Liver (tissue), 3 donors: ENCODE measurements at regions not wholly inside any gene's neighbourhood (a gene's known extent, or its start where the extent isn't known, plus 50 kb on each side); places are given as distances from the start of the nearest gene placed in this dataset.

Source experiments
- NR2F2 ChIP-seq: IDR thresholded peaks from 2 replicates; pipeline ENCODE4 v1.6.1; 2016; ENCODE audit warnings: antibody characterized with exemption
- RAD21 ChIP-seq, 2 donors: IDR thresholded peaks; 2 replicates each; pipeline ENCODE4 v1.6.1; 2016; ENCODE audit warnings: antibody characterized with exemption in 2 of 2, mild to moderate bottlenecking in 2 of 2
- SP1 ChIP-seq: IDR thresholded peaks from 2 replicates; pipeline ENCODE4 v1.6.1; 2018; ENCODE audit warnings: antibody characterized with exemption, mild to moderate bottlenecking
- TF ChIP-seq, protein P1 (sequence below): fragments of 150-350 bp; IDR thresholded peaks from 2 replicates; pipeline ENCODE4 v1.5.1; 2017; ENCODE audit warnings: improper control_type of control experiment, low read depth, low read length; ENCODE audit not compliant: missing input control
- TF ChIP-seq, protein P2 (sequence below): IDR thresholded peaks from 2 replicates; pipeline ENCODE4 v1.6.1; 2016; ENCODE audit warnings: antibody characterized with exemption, mild to moderate bottlenecking
- TF ChIP-seq, protein P3 (sequence below): IDR thresholded peaks from 2 replicates; pipeline ENCODE4 v1.6.1; 2016; ENCODE audit warnings: antibody characterized with exemption
- TF ChIP-seq, protein P4 (sequence below): IDR thresholded peaks from 2 replicates; pipeline ENCODE4 v1.6.1; 2016; ENCODE audit warnings: antibody characterized with exemption
- donor health status: healthy.
- donor health status: healthy.

DNA sequence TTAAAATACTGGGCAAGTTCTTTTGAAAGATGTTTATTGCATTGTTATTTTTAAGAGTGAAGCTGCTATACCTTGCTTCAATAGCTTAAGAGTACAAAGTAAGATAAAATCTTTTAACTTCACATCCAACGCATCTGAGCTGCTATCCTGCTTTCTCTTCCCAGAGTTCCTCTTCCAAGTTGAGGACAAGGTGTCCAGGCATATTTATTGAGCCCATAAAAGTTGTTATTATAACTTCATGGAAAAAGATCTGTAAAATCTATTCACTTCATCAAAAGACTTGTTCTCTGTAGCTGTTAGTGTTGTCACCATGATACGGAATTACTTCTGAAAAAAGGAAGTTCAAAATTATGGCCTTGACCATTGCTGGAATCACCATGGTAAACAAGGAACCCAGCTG, 306.2 kb upstream of the ELAVL2 start:
- TF ChIP-seq, protein P1, sequence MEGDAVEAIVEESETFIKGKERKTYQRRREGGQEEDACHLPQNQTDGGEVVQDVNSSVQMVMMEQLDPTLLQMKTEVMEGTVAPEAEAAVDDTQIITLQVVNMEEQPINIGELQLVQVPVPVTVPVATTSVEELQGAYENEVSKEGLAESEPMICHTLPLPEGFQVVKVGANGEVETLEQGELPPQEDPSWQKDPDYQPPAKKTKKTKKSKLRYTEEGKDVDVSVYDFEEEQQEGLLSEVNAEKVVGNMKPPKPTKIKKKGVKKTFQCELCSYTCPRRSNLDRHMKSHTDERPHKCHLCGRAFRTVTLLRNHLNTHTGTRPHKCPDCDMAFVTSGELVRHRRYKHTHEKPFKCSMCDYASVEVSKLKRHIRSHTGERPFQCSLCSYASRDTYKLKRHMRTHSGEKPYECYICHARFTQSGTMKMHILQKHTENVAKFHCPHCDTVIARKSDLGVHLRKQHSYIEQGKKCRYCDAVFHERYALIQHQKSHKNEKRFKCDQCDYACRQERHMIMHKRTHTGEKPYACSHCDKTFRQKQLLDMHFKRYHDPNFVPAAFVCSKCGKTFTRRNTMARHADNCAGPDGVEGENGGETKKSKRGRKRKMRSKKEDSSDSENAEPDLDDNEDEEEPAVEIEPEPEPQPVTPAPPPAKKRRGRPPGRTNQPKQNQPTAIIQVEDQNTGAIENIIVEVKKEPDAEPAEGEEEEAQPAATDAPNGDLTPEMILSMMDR = no peak
- TF ChIP-seq, protein P2, sequence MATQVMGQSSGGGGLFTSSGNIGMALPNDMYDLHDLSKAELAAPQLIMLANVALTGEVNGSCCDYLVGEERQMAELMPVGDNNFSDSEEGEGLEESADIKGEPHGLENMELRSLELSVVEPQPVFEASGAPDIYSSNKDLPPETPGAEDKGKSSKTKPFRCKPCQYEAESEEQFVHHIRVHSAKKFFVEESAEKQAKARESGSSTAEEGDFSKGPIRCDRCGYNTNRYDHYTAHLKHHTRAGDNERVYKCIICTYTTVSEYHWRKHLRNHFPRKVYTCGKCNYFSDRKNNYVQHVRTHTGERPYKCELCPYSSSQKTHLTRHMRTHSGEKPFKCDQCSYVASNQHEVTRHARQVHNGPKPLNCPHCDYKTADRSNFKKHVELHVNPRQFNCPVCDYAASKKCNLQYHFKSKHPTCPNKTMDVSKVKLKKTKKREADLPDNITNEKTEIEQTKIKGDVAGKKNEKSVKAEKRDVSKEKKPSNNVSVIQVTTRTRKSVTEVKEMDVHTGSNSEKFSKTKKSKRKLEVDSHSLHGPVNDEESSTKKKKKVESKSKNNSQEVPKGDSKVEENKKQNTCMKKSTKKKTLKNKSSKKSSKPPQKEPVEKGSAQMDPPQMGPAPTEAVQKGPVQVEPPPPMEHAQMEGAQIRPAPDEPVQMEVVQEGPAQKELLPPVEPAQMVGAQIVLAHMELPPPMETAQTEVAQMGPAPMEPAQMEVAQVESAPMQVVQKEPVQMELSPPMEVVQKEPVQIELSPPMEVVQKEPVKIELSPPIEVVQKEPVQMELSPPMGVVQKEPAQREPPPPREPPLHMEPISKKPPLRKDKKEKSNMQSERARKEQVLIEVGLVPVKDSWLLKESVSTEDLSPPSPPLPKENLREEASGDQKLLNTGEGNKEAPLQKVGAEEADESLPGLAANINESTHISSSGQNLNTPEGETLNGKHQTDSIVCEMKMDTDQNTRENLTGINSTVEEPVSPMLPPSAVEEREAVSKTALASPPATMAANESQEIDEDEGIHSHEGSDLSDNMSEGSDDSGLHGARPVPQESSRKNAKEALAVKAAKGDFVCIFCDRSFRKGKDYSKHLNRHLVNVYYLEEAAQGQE = no peak
- TF ChIP-seq, protein P3, sequence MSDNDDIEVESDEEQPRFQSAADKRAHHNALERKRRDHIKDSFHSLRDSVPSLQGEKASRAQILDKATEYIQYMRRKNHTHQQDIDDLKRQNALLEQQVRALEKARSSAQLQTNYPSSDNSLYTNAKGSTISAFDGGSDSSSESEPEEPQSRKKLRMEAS = no peak
- TF ChIP-seq RAD21 (IDR thresholded peaks at IDR 0.05) = no peak
- TF ChIP-seq NR2F2 = no peak
- TF ChIP-seq, protein P4, sequence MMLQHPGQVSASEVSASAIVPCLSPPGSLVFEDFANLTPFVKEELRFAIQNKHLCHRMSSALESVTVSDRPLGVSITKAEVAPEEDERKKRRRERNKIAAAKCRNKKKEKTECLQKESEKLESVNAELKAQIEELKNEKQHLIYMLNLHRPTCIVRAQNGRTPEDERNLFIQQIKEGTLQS = no peak
- no peak for TF ChIP-seq SP1
